Mesenchymal stem cell (in vitro differentiated cells and primary cell): ENCODE measurements at regions not wholly inside any gene's neighbourhood (a gene's known extent, or its start where the extent isn't known, plus 50 kb on each side); places are given as distances from the start of the nearest gene placed in this dataset.

Source experiments
- DNase-seq: peaks from one replicate; pipeline ENCODE4 v3.0.0-alpha.2; 2013
- H2AFZ ChIP-seq: one replicate; pipeline ENCODE4 v1.6.1; 2013; ENCODE audit warnings: low read depth, mild to moderate bottlenecking, control low read depth, inconsistent platforms, low read length, moderate library complexity
- H2AK5ac ChIP-seq: 2 replicates; pipeline ENCODE4 v1.6.1; 2013; ENCODE audit warnings: low read length, moderate library complexity, mild to moderate bottlenecking, inconsistent platforms; ENCODE audit not compliant: severe bottlenecking
- H2BK120ac ChIP-seq: one replicate; pipeline ENCODE4 v1.6.1; 2013; ENCODE audit warnings: low read depth, mild to moderate bottlenecking, inconsistent platforms, low read length, moderate library complexity
- H2BK12ac ChIP-seq, 2 experiments: one replicate each; pipeline ENCODE4 v1.6.1; 2013; ENCODE audit warnings: inconsistent platforms in 2 of 2, low read length in 2 of 2, mild to moderate bottlenecking in 2 of 2, moderate library complexity in 2 of 2, control low read depth in 1 of 2
- H2BK15ac ChIP-seq: one replicate; pipeline ENCODE4 v1.6.1; 2013; ENCODE audit warnings: mild to moderate bottlenecking, low read depth, inconsistent platforms; ENCODE audit not compliant: poor library complexity, severe bottlenecking
- H2BK5ac ChIP-seq: 2 replicates; pipeline ENCODE4 v1.6.1; 2013; ENCODE audit warnings: low read depth, mild to moderate bottlenecking, low read length, control low read depth, inconsistent platforms; ENCODE audit not compliant: poor library complexity, severe bottlenecking
- H3K14ac ChIP-seq, 2 experiments: one replicate each; pipeline ENCODE4 v1.6.1; 2013; ENCODE audit warnings: inconsistent platforms in 2 of 2, low read length in 2 of 2, control low read depth in 1 of 2, mild to moderate bottlenecking in 1 of 2, moderate library complexity in 1 of 2
- H3K18ac ChIP-seq, 2 experiments: one replicate each; pipeline ENCODE4 v1.6.1; 2013; ENCODE audit warnings: inconsistent platforms in 2 of 2, low read length in 2 of 2, control low read depth in 1 of 2, low read depth in 1 of 2, mild to moderate bottlenecking in 1 of 2
- H3K23ac ChIP-seq, 2 experiments: one replicate each; pipeline ENCODE4 v1.6.1; 2013; ENCODE audit warnings: inconsistent platforms in 2 of 2, low read length in 2 of 2, mild to moderate bottlenecking in 2 of 2, moderate library complexity in 2 of 2, control low read depth in 1 of 2
- H3K27ac ChIP-seq: 2 replicates; pipeline ENCODE4 v1.5.1; 2013; ENCODE audit warnings: mild to moderate bottlenecking, moderate library complexity, low read length, control low read depth, inconsistent platforms; ENCODE audit not compliant: poor library complexity, severe bottlenecking
- H3K27me3 ChIP-seq, 2 experiments: 2 replicates each; pipeline versions ENCODE4 v1.6.1 to v1.7.0; 2013; ENCODE audit warnings: low read length in 2 of 2, mild to moderate bottlenecking in 2 of 2, moderate library complexity in 2 of 2, control low read depth in 1 of 2, inconsistent platforms in 1 of 2; ENCODE audit not compliant: control insufficient read depth in 1 of 2, insufficient read depth in 1 of 2
- H3K36me3 ChIP-seq, 2 experiments: 2 replicates each; pipeline versions ENCODE4 v1.6.1 to v1.7.0; 2013; ENCODE audit warnings: low read length in 2 of 2, control low read depth in 1 of 2, inconsistent platforms in 1 of 2, low read depth in 1 of 2, mild to moderate bottlenecking in 1 of 2; ENCODE audit not compliant: insufficient read depth in 2 of 2, control insufficient read depth in 1 of 2
- H3K4ac ChIP-seq, 2 experiments: one replicate each; pipeline ENCODE4 v1.6.1; 2013; ENCODE audit warnings: inconsistent platforms in 2 of 2, low read length in 2 of 2, mild to moderate bottlenecking in 2 of 2, moderate library complexity in 2 of 2, control low read depth in 1 of 2, low read depth in 1 of 2
- H3K4me1 ChIP-seq: 2 replicates; pipeline ENCODE4 v1.6.1; 2013; ENCODE audit warnings: low read depth, low read length, control low read depth; ENCODE audit not compliant: control insufficient read depth, insufficient read depth
- H3K4me2 ChIP-seq: 2 replicates; pipeline ENCODE4 v1.6.1; 2013; ENCODE audit warnings: low read length, mild to moderate bottlenecking, inconsistent platforms; ENCODE audit not compliant: poor library complexity, severe bottlenecking
- H3K4me3 ChIP-seq, 2 experiments: 2 replicates each; pipeline versions ENCODE4 v1.5.1 to v1.7.0; 2013; ENCODE audit warnings: low read length in 2 of 2, mild to moderate bottlenecking in 2 of 2, control low read depth in 1 of 2, low read depth in 1 of 2; ENCODE audit not compliant: insufficient read depth in 1 of 2
- H3K79me1 ChIP-seq: replicated peaks from 2 replicates; pipeline ENCODE4 v1.6.1; 2013; ENCODE audit warnings: mild to moderate bottlenecking, control low read depth, low read length, inconsistent platforms; ENCODE audit not compliant: poor library complexity, severe bottlenecking
- H3K9ac ChIP-seq: 2 replicates; pipeline ENCODE4 v1.7.0; 2013; ENCODE audit warnings: mild to moderate bottlenecking, low read length, moderate library complexity
- H3K9me3 ChIP-seq: 2 replicates; pipeline ENCODE4 v1.7.0; 2013; ENCODE audit warnings: mild to moderate bottlenecking, low read length; ENCODE audit not compliant: control insufficient read depth
- H4K8ac ChIP-seq: one replicate; pipeline ENCODE4 v1.6.1; 2013; ENCODE audit warnings: inconsistent platforms, mild to moderate bottlenecking, low read length, moderate library complexity
- H4K91ac ChIP-seq: one replicate; pipeline ENCODE4 v1.6.1; 2013; ENCODE audit warnings: mild to moderate bottlenecking, low read length, inconsistent platforms
- WGBS: methylation state at CpG from one replicate; pipeline ENCODE4 v1.1.7; 2013; ENCODE audit warnings: mixed read lengths; 5-methylcytosine and 5-hydroxymethylcytosine counted together

GRCh38 chr1:194809215-194809614 is 1622.8 kb upstream of the B3GALT2 start:
- Histone ChIP-seq H3K14ac (no peak overlapping the region), H3K36me3 (no peaks in the 10 kb centered on the region), H3K79me1 (no peaks in the 10 kb centered on the region), H2AK5ac (no peak overlapping the region), H3K27ac (no peak overlapping the region), H2BK15ac (no peak overlapping the region), H3K4me3 (no peak overlapping the region), H3K4ac (no peak overlapping the region), H3K23ac (no peak overlapping the region), H4K8ac (no peak overlapping the region), H2AFZ (no peak overlapping the region), H2BK120ac (no peak overlapping the region), H3K18ac (no peak overlapping the region), H3K9ac (no peak overlapping the region), H2BK5ac (no peak overlapping the region), H3K4me2 (no peak overlapping the region), H4K91ac (no peak overlapping the region), H3K9me3 (peaks cover 3% of the 10 kb centered on the region), H2BK12ac (no peak overlapping the region), H3K27me3 (no peaks in the 10 kb centered on the region), H3K4me1 (no peaks in the 10 kb centered on the region)
- WGBS = 59% methylated on average over 2 of the region's 3 CpGs
- DNase-seq = no peak

GRCh38 chr1:194807530-194808220 is 1621.3 kb upstream of the B3GALT2 start:
- WGBS = no CpG with 5 or more reads among the region's 1 CpG
- H3K4me3 ChIP-seq = no peak overlapping the region
- H3K9me3 ChIP-seq = peaks cover 3% of the 10 kb centered on the region

GRCh38 chr1:194802572-194802971 is 1616.2 kb upstream of the B3GALT2 start:
- H3K27me3 ChIP-seq = no peaks in the 10 kb centered on the region
- 96% methylated on average over 3 of the region's 3 CpGs for WGBS
- H2AK5ac ChIP-seq = no peak overlapping the region

More at GRCh38 chr1:194807530-194808220, 1621.3 kb upstream of the B3GALT2 start:
- H3K23ac ChIP-seq = no peak overlapping the region
- no peak overlapping the region for H2AFZ ChIP-seq
- no peak overlapping the region for H3K27ac ChIP-seq
- no peak overlapping the region for H2BK15ac ChIP-seq
- no peak overlapping the region for H2BK5ac ChIP-seq
- H2BK12ac ChIP-seq = no peak overlapping the region
- no peak overlapping the region for H4K91ac ChIP-seq
- no peak overlapping the region for H3K9ac ChIP-seq
- H3K36me3 ChIP-seq = no peaks in the 10 kb centered on the region
- no peak overlapping the region for H3K4me2 ChIP-seq
- no peak overlapping the region for H3K18ac ChIP-seq
- no peak overlapping the region for H2BK120ac ChIP-seq
- H3K79me1 ChIP-seq = no peaks in the 10 kb centered on the region
- H3K4me1 ChIP-seq = no peaks in the 10 kb centered on the region
- H3K27me3 ChIP-seq = no peaks in the 10 kb centered on the region
- H3K14ac ChIP-seq = no peak overlapping the region
- DNase-seq = no peak
- no peak overlapping the region for H4K8ac ChIP-seq
- H3K4ac ChIP-seq = no peak overlapping the region
- H2AK5ac ChIP-seq = no peak overlapping the region

GRCh38 chr1:194795917-194796593 is 1609.6 kb upstream of the B3GALT2 start:
- Histone ChIP-seq H4K91ac (no peak overlapping the region), H3K4ac (no peak overlapping the region), H3K79me1 (no peaks in the 10 kb centered on the region), H4K8ac (no peak overlapping the region), H3K27me3 (no peaks in the 10 kb centered on the region), H2BK15ac (no peak overlapping the region), H3K4me1 (no peaks in the 10 kb centered on the region), H3K27ac (no peak overlapping the region), H3K36me3 (no peaks in the 10 kb centered on the region), H3K9me3 (no peaks in the 10 kb centered on the region), H3K18ac (no peak overlapping the region), H3K4me2 (no peak overlapping the region), H2AFZ (no peak overlapping the region), H3K14ac (no peak overlapping the region), H3K9ac (no peak overlapping the region), H2BK12ac (no peak overlapping the region), H2AK5ac (no peak overlapping the region), H2BK5ac (no peak overlapping the region), H3K23ac (no peak overlapping the region), H3K4me3 (no peak overlapping the region), H2BK120ac (no peak overlapping the region)
- DNase-seq = no peak
- 42% methylated on average over 2 of the region's 4 CpGs for WGBS

More at GRCh38 chr1:194802572-194802971, 1616.2 kb upstream of the B3GALT2 start:
- no peak overlapping the region for H2BK120ac ChIP-seq
- no peak overlapping the region for H3K23ac ChIP-seq
- H3K9me3 ChIP-seq = no peaks in the 10 kb centered on the region
- no peak overlapping the region for H3K18ac ChIP-seq
- no peak overlapping the region for H2BK12ac ChIP-seq
- H3K4ac ChIP-seq = no peak overlapping the region
- no peak overlapping the region for H3K9ac ChIP-seq
- H3K79me1 ChIP-seq = no peaks in the 10 kb centered on the region
- no peak overlapping the region for H2BK15ac ChIP-seq
- H3K27ac ChIP-seq = no peak overlapping the region
- H4K8ac ChIP-seq = no peak overlapping the region
- H3K4me1 ChIP-seq = no peaks in the 10 kb centered on the region
- no peak overlapping the region for H2AFZ ChIP-seq
- no peak overlapping the region for H3K4me2 ChIP-seq
- H2BK5ac ChIP-seq = no peak overlapping the region
- H4K91ac ChIP-seq = no peak overlapping the region
- no peak for DNase-seq
- H3K36me3 ChIP-seq = no peaks in the 10 kb centered on the region
- no peak overlapping the region for H3K14ac ChIP-seq
- no peak overlapping the region for H3K4me3 ChIP-seq
